HepG2 (cell line): ENCODE measurements at regions not wholly inside any gene's neighbourhood (a gene's known extent, or its start where the extent isn't known, plus 50 kb on each side); places are given as distances from the start of the nearest gene placed in this dataset.

Source experiments
- ATAC-seq: fragments of 200-7000 bp; cut with Tn5 transposase; 3 replicates; pipeline ENCODE4 v1.9.1; 2020; ENCODE audit warnings: mild to moderate bottlenecking, moderate library complexity
- BruUV-seq: library from RNA; stranded (reverse); fragments of 400-500 nt; replicated peaks from 2 replicates; lab custom pipeline; 2021; lab: Mats Ljungman, UMichigan
- CTCF ChIA-PET: fragments of 300-600 bp; formaldehyde crosslinking; extraction: SDS; loops from one replicate; lab custom pipeline; 2021; ENCODE audit warnings: low total read pairs, inconsistent platforms, low intra/inter-chr PET ratio; lab: Yijun Ruan, JAX
- POLR2A ChIA-PET: fragments of 350-600 bp; sonication (Branson Sonifier 250); formaldehyde crosslinking; loops from one replicate; lab custom pipeline; 2020; ENCODE audit warnings: antibody characterized with exemption, inconsistent platforms; lab: Yijun Ruan, JAX
- DNase-seq: peaks from one replicate; pipeline ENCODE4 v3.0.0-alpha.2; 2015; ENCODE audit warnings: low spot score
- FAIRE-seq: peaks from 3 replicates; lab custom pipeline; 2011; peaks lifted over from hg19 to GRCh38; lab: Jason Lieb, UNC
- H2AFZ ChIP-seq: one replicate; pipeline ENCODE4 v1.6.1; 2011; ENCODE audit warnings: low read length, inconsistent platforms
- H3K27ac ChIP-seq: fragments of 300-600 bp; 3 replicates; pipeline ENCODE4 v1.8.0; 2011; ENCODE audit warnings: mixed run types, mild to moderate bottlenecking, mixed read lengths, low read length, inconsistent platforms; ENCODE audit not compliant: insufficient read depth; ENCODE audit errors: extremely low read length
- H3K27me3 ChIP-seq, 2 experiments: fragments of 200-600 bp in 1 of 2; 2 replicates in 1 of 2; 3 replicates in 1 of 2; pipeline versions ENCODE4 v1.6.0 to v1.8.0; 2011; ENCODE audit warnings: low read length in 2 of 2, mild to moderate bottlenecking in 2 of 2, moderate library complexity in 2 of 2, inconsistent platforms in 1 of 2; ENCODE audit not compliant: insufficient read depth in 2 of 2, control insufficient read depth in 1 of 2
- H3K36me3 ChIP-seq, 2 experiments: fragments of 200-600 bp in 1 of 2; replicated peaks in 1 of 2; 2 replicates in 1 of 2; 3 replicates in 1 of 2; pipeline versions ENCODE4 v1.5.1 to v1.8.0; 2011; ENCODE audit warnings: low read length in 2 of 2, inconsistent platforms in 1 of 2; ENCODE audit not compliant: insufficient read depth in 2 of 2, control insufficient read depth in 1 of 2
- H3K4me1 ChIP-seq: 2 replicates; pipeline ENCODE4 v1.5.1; 2012; ENCODE audit warnings: low read length, inconsistent platforms; ENCODE audit not compliant: insufficient read depth
- H3K4me2 ChIP-seq: 2 replicates; pipeline ENCODE4 v1.6.0; 2011; ENCODE audit warnings: low read depth, low read length, inconsistent platforms
- H3K4me3 ChIP-seq, 3 experiments: fragments of 200-600 bp in 1 of 3; sonication (generic), shearing (Covaris generic) in 1 of 3; replicated peaks in 1 of 3; 2 replicates each; pipeline ENCODE4 v1.5.1; 2011 to 2016; ENCODE audit warnings: low read length in 3 of 3, inconsistent platforms in 2 of 3, low read depth in 2 of 3, mild to moderate bottlenecking in 2 of 3, control low read depth in 1 of 3, mixed read lengths in 1 of 3; ENCODE audit not compliant: insufficient read depth in 1 of 3
- H3K79me2 ChIP-seq: one replicate; pipeline ENCODE4 v1.6.1; 2011; ENCODE audit warnings: low read length, inconsistent platforms; ENCODE audit not compliant: insufficient read depth
- H3K9ac ChIP-seq: 2 replicates; pipeline ENCODE4 v1.6.0; 2011; ENCODE audit warnings: mild to moderate bottlenecking, low read depth, low read length, inconsistent platforms; ENCODE audit not compliant: insufficient read depth
- H3K9me3 ChIP-seq: 2 replicates; pipeline ENCODE4 v1.5.1; 2012; ENCODE audit warnings: mild to moderate bottlenecking, low read length
- H4K20me1 ChIP-seq: 2 replicates; pipeline ENCODE4 v1.6.0; 2011; ENCODE audit warnings: inconsistent platforms, mild to moderate bottlenecking, low read length, moderate library complexity; ENCODE audit not compliant: insufficient read depth
- NFE2L1 ChIP-seq: sonication (generic); formaldehyde crosslinking; IDR thresholded peaks from 2 replicates; pipeline ENCODE4 v1.4.0; 2020; ENCODE audit warnings: missing genetic modification reagents, mild to moderate bottlenecking, borderline replicate concordance
- POGZ ChIP-seq: sonication (generic); formaldehyde crosslinking; IDR thresholded peaks from 2 replicates; pipeline ENCODE4 v1.4.0; 2020; ENCODE audit warnings: mild to moderate bottlenecking, missing genetic modification reagents
- ZNF660 ChIP-seq: sonication (generic); formaldehyde crosslinking; IDR thresholded peaks from 2 replicates; pipeline ENCODE4 v1.5.1; 2020; ENCODE audit warnings: mild to moderate bottlenecking, low read depth, missing genetic modification reagents, borderline replicate concordance
- ZNF678 ChIP-seq: sonication (generic); formaldehyde crosslinking; IDR thresholded peaks from 2 replicates; pipeline ENCODE4 v1.4.0; 2020; ENCODE audit warnings: mild to moderate bottlenecking, missing genetic modification reagents
- ZNF780A ChIP-seq: sonication (generic); formaldehyde crosslinking; IDR thresholded peaks from 2 replicates; pipeline ENCODE4 v1.8.0; 2022; ENCODE audit warnings: mild to moderate bottlenecking, missing genetic modification reagents, moderate library complexity
- WGBS: methylation state at CpG from one replicate; pipeline ENCODE4 v1.1.6; 2017; ENCODE audit warnings: low lambda C conversion rate; 5-methylcytosine and 5-hydroxymethylcytosine counted together
- in situ Hi-C: cut with HindIII; loops from 2 replicates; pipeline ENCODE4 v1.10.0; 2017; ENCODE audit warnings: low pct_unique_long_range_greater_than_20kb; ENCODE audit not compliant: extremely low pct_ligation_motif_present
- intact Hi-C: fragments of 100-400 bp; cut with micrococcal nuclease; formaldehyde crosslinking; loops from one replicate; pipeline ENCODE4 v1.10.0; 2022; ENCODE audit not compliant: unreplicated experiment
- TF ChIP-seq, protein P1 (sequence below): fragments of 450-650 bp; IDR thresholded peaks from 2 replicates; pipeline ENCODE4 v1.6.1; 2017; ENCODE audit warnings: mild to moderate bottlenecking
- TF ChIP-seq, protein P2 (sequence below): sonication (generic); formaldehyde crosslinking; IDR thresholded peaks from 2 replicates; pipeline ENCODE4 v1.8.0; 2022; ENCODE audit warnings: mild to moderate bottlenecking, missing genetic modification reagents, moderate library complexity
- TF ChIP-seq, protein P3 (sequence below): sonication (generic); formaldehyde crosslinking; IDR thresholded peaks from 2 replicates; pipeline ENCODE4 v1.5.1; 2020; ENCODE audit warnings: missing genetic modification reagents, mild to moderate bottlenecking, borderline replicate concordance

DNA sequence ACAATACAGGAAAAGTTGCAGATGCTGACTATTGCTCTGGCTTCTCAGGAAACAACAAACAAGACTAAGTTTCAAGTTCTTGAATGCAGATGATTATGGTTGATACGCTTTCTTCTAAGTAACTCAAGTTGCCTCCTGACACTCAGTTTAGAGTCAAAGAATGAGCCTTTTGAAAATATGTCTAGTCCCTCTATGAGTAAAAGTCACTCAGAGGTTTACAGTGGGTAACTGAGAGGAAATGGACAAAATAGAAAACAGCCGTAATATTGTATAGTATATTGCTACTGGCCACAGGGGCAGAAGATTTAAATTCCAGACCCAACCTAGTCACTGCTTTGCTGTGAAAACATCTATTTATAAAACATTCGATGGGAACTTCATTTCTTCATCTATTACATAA lies 280.0 kb upstream of the ID4 start:
- peaks cover 12% of the 10 kb centered on the region for H3K9me3 ChIP-seq
- WGBS, result 64% methylated on average over 3 of the region's 3 CpGs
- no peak for ATAC-seq
- BruUV-seq, result no TSS peak
- intact Hi-C loops (no loop called here), in situ Hi-C loops (no loop called here)
- no peak overlapping the region for H2AFZ ChIP-seq
- POLR2A ChIA-PET, result no interaction called here
- no peaks in the 10 kb centered on the region for H3K79me2 ChIP-seq
- no peak for DNase-seq
- FAIRE-seq, result no peak
- CTCF ChIA-PET, result no interaction called here
- no peaks in the 10 kb centered on the region for H3K4me1 ChIP-seq
- no peak overlapping the region for H3K9ac ChIP-seq
- H4K20me1 ChIP-seq, result no peaks in the 10 kb centered on the region
- no peak for TF ChIP-seq ZNF678 (CRISPR knock-in tag)
- TF ChIP-seq, protein P1, sequence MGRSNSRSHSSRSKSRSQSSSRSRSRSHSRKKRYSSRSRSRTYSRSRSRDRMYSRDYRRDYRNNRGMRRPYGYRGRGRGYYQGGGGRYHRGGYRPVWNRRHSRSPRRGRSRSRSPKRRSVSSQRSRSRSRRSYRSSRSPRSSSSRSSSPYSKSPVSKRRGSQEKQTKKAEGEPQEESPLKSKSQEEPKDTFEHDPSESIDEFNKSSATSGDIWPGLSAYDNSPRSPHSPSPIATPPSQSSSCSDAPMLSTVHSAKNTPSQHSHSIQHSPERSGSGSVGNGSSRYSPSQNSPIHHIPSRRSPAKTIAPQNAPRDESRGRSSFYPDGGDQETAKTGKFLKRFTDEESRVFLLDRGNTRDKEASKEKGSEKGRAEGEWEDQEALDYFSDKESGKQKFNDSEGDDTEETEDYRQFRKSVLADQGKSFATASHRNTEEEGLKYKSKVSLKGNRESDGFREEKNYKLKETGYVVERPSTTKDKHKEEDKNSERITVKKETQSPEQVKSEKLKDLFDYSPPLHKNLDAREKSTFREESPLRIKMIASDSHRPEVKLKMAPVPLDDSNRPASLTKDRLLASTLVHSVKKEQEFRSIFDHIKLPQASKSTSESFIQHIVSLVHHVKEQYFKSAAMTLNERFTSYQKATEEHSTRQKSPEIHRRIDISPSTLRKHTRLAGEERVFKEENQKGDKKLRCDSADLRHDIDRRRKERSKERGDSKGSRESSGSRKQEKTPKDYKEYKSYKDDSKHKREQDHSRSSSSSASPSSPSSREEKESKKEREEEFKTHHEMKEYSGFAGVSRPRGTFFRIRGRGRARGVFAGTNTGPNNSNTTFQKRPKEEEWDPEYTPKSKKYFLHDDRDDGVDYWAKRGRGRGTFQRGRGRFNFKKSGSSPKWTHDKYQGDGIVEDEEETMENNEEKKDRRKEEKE, result no peak
- TF ChIP-seq, protein P2, sequence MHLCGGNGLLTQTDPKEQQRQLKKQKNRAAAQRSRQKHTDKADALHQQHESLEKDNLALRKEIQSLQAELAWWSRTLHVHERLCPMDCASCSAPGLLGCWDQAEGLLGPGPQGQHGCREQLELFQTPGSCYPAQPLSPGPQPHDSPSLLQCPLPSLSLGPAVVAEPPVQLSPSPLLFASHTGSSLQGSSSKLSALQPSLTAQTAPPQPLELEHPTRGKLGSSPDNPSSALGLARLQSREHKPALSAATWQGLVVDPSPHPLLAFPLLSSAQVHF (CRISPR knock-in tag), result no peak
- TF ChIP-seq POGZ (CRISPR knock-in tag), result no peak
- TF ChIP-seq, protein P3, sequence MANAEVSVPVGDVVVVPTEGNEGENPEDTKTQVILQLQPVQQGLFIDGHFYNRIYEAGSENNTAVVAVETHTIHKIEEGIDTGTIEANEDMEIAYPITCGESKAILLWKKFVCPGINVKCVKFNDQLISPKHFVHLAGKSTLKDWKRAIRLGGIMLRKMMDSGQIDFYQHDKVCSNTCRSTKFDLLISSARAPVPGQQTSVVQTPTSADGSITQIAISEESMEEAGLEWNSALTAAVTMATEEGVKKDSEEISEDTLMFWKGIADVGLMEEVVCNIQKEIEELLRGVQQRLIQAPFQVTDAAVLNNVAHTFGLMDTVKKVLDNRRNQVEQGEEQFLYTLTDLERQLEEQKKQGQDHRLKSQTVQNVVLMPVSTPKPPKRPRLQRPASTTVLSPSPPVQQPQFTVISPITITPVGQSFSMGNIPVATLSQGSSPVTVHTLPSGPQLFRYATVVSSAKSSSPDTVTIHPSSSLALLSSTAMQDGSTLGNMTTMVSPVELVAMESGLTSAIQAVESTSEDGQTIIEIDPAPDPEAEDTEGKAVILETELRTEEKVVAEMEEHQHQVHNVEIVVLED, result no peak
- TF ChIP-seq ZNF660 (CRISPR knock-in tag), result no peak
- TF ChIP-seq NFE2L1 (CRISPR knock-in tag), result no peak
- no peak for TF ChIP-seq ZNF780A (CRISPR knock-in tag)
- H3K36me3 ChIP-seq, result no peaks in the 10 kb centered on the region
- H3K4me3 ChIP-seq, result no peak overlapping the region
- no peak overlapping the region for H3K4me2 ChIP-seq
- H3K27me3 ChIP-seq, result no peaks in the 10 kb centered on the region; a peak in 1 of 5 replicates
- H3K27ac ChIP-seq, result no peak overlapping the region
